Trophoblast cell (in vitro differentiated cells and primary cell): ENCODE measurements at regions not wholly inside any gene's neighbourhood (a gene's known extent, or its start where the extent isn't known, plus 50 kb on each side); places are given as distances from the start of the nearest gene placed in this dataset.

Source experiments
- DNase-seq, 2 donors: peaks; one replicate each; pipeline ENCODE4 v3.0.0-alpha.2; 2016
- H2AFZ ChIP-seq: 2 replicates; pipeline ENCODE4 v1.6.1; 2013; ENCODE audit warnings: low read length, moderate library complexity, mild to moderate bottlenecking; ENCODE audit not compliant: insufficient read depth, poor library complexity
- H2AK5ac ChIP-seq: 2 replicates; pipeline ENCODE4 v1.6.1; 2013; ENCODE audit warnings: mild to moderate bottlenecking, low read length
- H2BK120ac ChIP-seq: 2 replicates; pipeline ENCODE4 v1.6.1; 2013; ENCODE audit warnings: low read length, mild to moderate bottlenecking, moderate library complexity; ENCODE audit not compliant: insufficient read depth, poor library complexity
- H2BK12ac ChIP-seq: 2 replicates; pipeline ENCODE4 v1.6.1; 2013; ENCODE audit warnings: mild to moderate bottlenecking, low read length, moderate library complexity
- H2BK5ac ChIP-seq: 2 replicates; pipeline ENCODE4 v1.6.1; 2013; ENCODE audit warnings: low read length, low read depth, moderate library complexity, mild to moderate bottlenecking; ENCODE audit not compliant: poor library complexity
- H3K14ac ChIP-seq: 2 replicates; pipeline ENCODE4 v1.6.1; 2013; ENCODE audit warnings: mild to moderate bottlenecking, low read length
- H3K18ac ChIP-seq: 2 replicates; pipeline ENCODE4 v1.6.1; 2013; ENCODE audit warnings: mild to moderate bottlenecking, low read length
- H3K23ac ChIP-seq: 2 replicates; pipeline ENCODE4 v1.6.1; 2013; ENCODE audit warnings: low read length
- H3K27ac ChIP-seq: 2 replicates; pipeline ENCODE4 v1.5.1; 2013; ENCODE audit warnings: low read depth, mild to moderate bottlenecking, inconsistent platforms, low read length, moderate library complexity
- H3K27me3 ChIP-seq: 2 replicates; pipeline ENCODE4 v1.6.1; 2013; ENCODE audit warnings: inconsistent platforms, mild to moderate bottlenecking, low read length, moderate library complexity; ENCODE audit not compliant: insufficient read depth
- H3K36me3 ChIP-seq, 2 experiments: 1 replicate in 1 of 2; 2 replicates in 1 of 2; pipeline ENCODE4 v1.6.1; 2013; ENCODE audit warnings: low read length in 2 of 2, mild to moderate bottlenecking in 2 of 2, moderate library complexity in 1 of 2; ENCODE audit not compliant: insufficient read depth in 2 of 2, control insufficient read depth in 1 of 2
- H3K4ac ChIP-seq: 2 replicates; pipeline ENCODE4 v1.6.1; 2013; ENCODE audit warnings: low read depth, mild to moderate bottlenecking, low read length, moderate library complexity
- H3K4me1 ChIP-seq, 2 experiments: 1 replicate in 1 of 2; 2 replicates in 1 of 2; pipeline ENCODE4 v1.6.1; 2013; ENCODE audit warnings: low read length in 2 of 2, mild to moderate bottlenecking in 2 of 2, moderate library complexity in 1 of 2; ENCODE audit not compliant: insufficient read depth in 2 of 2, control insufficient read depth in 1 of 2
- H3K4me2 ChIP-seq: 2 replicates; pipeline ENCODE4 v1.6.1; 2013; ENCODE audit warnings: inconsistent platforms, mild to moderate bottlenecking, low read length, moderate library complexity
- H3K4me3 ChIP-seq: 2 replicates; pipeline ENCODE4 v1.5.1; 2013; ENCODE audit warnings: mild to moderate bottlenecking, low read depth, low read length, inconsistent platforms
- H3K79me1 ChIP-seq: one replicate; pipeline ENCODE4 v1.6.1; 2013; ENCODE audit warnings: low read length
- H3K79me2 ChIP-seq: 2 replicates; pipeline ENCODE4 v1.6.1; 2013; ENCODE audit warnings: low read length, mild to moderate bottlenecking; ENCODE audit not compliant: control insufficient read depth, insufficient read depth, poor library complexity
- H3K9ac ChIP-seq: 2 replicates; pipeline ENCODE4 v1.6.1; 2013; ENCODE audit warnings: mild to moderate bottlenecking, low read length
- H3K9me3 ChIP-seq: 2 replicates; pipeline ENCODE4 v1.6.1; 2013; ENCODE audit warnings: low read depth, mild to moderate bottlenecking, control low read depth, inconsistent platforms, low read length; ENCODE audit not compliant: insufficient read depth
- H4K12ac ChIP-seq: 2 replicates; pipeline ENCODE4 v1.6.1; 2013; ENCODE audit warnings: low read depth, mild to moderate bottlenecking, low read length, moderate library complexity
- H4K8ac ChIP-seq: 2 replicates; pipeline ENCODE4 v1.6.1; 2013; ENCODE audit warnings: low read depth, mild to moderate bottlenecking, low read length, moderate library complexity
- H4K91ac ChIP-seq: one replicate; pipeline ENCODE4 v1.6.1; 2013; ENCODE audit warnings: low read depth, mild to moderate bottlenecking, low read length, moderate library complexity
- WGBS: extraction: QIAGEN DNeasy Blood & Tissue Kit; methylation state at CpG from one replicate; pipeline ENCODE4 v1.1.7; 2013; ENCODE audit warnings: missing lambda C conversion rate; ENCODE audit not compliant: insufficient read length, insufficient coverage; ENCODE audit errors: extremely low coverage; 5-methylcytosine and 5-hydroxymethylcytosine counted together

DNA sequence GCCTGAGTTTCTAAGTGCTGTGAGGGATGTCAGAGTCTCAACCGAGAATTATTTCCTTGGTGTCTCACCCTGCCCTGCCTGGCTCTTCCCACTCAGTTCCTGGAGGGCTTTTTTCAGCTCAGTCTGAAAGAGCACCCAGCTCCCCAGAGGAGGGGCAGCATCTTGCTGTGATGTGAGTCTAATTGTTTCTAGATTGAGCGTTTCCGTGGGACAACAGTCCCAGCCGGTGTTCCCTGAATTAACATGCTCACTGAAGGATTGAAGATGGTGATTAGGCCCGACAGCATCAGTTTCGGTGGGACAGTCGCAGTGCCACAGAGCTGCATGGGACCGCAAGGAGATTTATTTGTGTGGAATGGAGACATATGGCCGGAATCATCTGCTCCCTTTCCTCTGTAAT is 587.6 kb downstream of the DHX35 start:
- no peak overlapping the region for H3K4me3 ChIP-seq
- H3K27ac ChIP-seq: no peak overlapping the region
- H4K12ac ChIP-seq: no peak overlapping the region
- no peak overlapping the region for H2BK120ac ChIP-seq
- peaks cover 2 to 9% of the 10 kb centered on the region in 2 experiments for H3K4me1 ChIP-seq
- no peak overlapping the region for H2BK12ac ChIP-seq
- no CpG with 5 or more reads among the region's 9 CpGs for WGBS
- H3K79me1 ChIP-seq: no peaks in the 10 kb centered on the region
- no peaks in the 10 kb centered on the region for H3K27me3 ChIP-seq
- no peak for DNase-seq
- no peak overlapping the region for H2AK5ac ChIP-seq
- no peak overlapping the region for H4K8ac ChIP-seq
- no peak overlapping the region for H3K9ac ChIP-seq
- no peak overlapping the region for H3K18ac ChIP-seq
- no peak overlapping the region for H3K4ac ChIP-seq
- no peak overlapping the region for H4K91ac ChIP-seq
- H3K79me2 ChIP-seq: no peaks in the 10 kb centered on the region
- H3K14ac ChIP-seq: no peak overlapping the region
- H2BK5ac ChIP-seq: no peak overlapping the region
- no peak overlapping the region for H3K4me2 ChIP-seq
- no peaks in the 10 kb centered on the region for H3K36me3 ChIP-seq
- H3K9me3 ChIP-seq: no peaks in the 10 kb centered on the region
- H3K23ac ChIP-seq: no peak overlapping the region
- H2AFZ ChIP-seq: no peak overlapping the region

DNA sequence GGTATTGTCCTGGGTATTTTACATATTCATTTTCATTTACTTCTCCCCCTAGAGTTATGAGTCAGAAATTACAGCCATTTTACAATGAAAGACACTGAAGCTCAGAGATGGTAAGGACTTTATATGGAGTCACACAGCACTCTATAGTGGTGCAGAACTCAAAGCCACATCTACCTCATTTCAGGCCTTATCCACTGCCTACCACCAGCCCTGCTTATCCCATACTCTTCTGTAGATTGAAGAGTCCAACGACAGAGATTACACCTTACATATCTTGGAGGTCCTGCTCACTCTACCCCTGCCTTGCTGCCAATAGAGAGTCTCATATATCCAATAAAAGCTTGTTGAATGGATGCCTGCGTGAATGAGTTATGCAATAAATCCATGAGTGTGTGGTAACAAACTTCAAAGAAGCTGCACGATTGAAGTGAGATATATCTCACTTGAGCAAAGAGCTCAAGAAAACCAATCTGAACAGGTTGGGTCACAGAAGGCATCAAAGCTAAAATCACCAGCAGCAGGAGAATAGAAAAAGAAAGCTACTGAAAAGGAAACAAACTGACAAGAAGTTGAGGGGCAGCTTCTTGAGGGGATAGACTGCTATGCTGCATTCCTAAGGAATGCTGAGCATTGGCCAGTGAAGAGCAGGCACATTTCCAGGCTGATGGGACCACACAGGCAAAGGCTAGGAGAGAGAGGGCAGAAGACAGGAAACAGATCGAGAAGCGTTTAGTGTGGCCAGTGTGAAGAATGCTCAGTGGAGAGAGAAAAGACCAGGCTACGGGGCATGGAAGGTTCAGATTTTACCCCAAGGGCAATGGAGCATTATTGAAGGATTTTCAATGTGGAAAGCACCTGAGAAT is 585.6 kb downstream of the DHX35 start:
- Histone ChIP-seq H4K8ac (no peak overlapping the region), H2AFZ (no peak overlapping the region), H3K9ac (no peak overlapping the region), H3K18ac (no peak overlapping the region), H3K9me3 (no peaks in the 10 kb centered on the region), H3K4ac (no peak overlapping the region), H2AK5ac (no peak overlapping the region), H3K79me1 (no peaks in the 10 kb centered on the region), H3K4me2 (no peak overlapping the region), H2BK120ac (no peak overlapping the region), H3K27me3 (no peaks in the 10 kb centered on the region), H4K12ac (no peak overlapping the region), H3K23ac (no peak overlapping the region), H3K36me3 (no peaks in the 10 kb centered on the region), H3K4me3 (no peak overlapping the region), H3K79me2 (no peaks in the 10 kb centered on the region), H3K27ac (no peak overlapping the region), H3K14ac (no peak overlapping the region), H2BK5ac (no peak overlapping the region), H4K91ac (no peak overlapping the region), H3K4me1 (peaks cover 2 to 11% of the 10 kb centered on the region in 2 experiments), H2BK12ac (no peak overlapping the region)
- no peak for DNase-seq
- no CpG with 5 or more reads among the region's 6 CpGs for WGBS

DNA sequence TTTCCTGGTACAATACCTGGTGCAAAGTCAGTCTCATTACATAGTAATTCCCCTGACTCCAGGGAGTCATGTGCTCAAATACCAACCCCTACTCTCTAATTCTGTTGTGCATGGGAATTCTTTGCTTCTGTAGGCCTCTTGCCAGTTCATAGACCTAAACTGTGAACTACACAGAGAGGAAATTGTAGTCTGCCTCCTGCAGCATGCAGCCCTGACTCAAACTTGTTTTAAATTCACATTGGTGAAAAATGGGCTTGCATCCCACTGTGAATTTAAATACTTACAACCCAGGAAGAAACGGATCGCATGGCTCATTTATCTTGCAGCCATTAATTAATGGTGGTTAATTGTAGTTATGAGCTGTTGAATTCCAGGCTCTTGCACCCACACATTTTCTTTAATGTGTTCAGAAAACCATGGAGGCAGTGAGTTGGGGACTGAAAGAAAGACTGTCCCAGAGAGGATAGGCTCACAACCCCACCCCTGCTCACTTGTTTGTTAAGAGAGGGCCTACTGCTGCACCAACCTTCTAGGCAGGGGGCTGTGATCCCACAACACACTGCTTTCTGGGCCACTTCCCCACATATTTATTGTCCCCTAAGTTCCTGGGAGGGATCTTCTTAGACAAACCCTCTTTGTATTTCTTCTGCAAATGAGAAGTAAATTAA is 579.1 kb downstream of the DHX35 start:
- Histone ChIP-seq H4K8ac (no peak overlapping the region), H3K4me1 (peaks cover 0 to 2% of the 10 kb centered on the region in 2 experiments)

DNA sequence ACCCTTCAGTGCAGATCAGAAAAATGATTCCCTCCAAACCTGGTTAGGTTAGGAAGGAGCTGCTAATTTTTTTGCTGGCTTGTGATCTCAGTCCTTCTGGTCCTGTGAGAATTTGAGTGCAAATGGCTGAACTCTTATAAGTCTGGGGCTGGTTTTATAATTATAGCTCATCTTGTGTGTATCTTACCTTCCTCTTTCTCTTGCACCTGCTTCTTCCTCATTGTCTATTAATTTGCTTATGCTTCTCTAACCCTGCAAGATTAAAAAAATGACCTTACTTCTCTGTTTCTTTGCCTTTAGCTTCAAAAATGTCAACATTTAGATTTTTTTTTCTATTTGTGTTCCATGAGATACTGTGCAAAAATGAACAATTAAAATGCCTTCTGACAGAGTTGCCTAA is 576.2 kb downstream of the DHX35 start:
- H2AK5ac ChIP-seq: no peak overlapping the region
- H3K18ac ChIP-seq: no peak overlapping the region
- H3K36me3 ChIP-seq: no peaks in the 10 kb centered on the region
- H3K79me1 ChIP-seq: no peaks in the 10 kb centered on the region
- no peaks in the 10 kb centered on the region for H3K9me3 ChIP-seq
- no peak overlapping the region for H4K8ac ChIP-seq
- H3K79me2 ChIP-seq: no peaks in the 10 kb centered on the region
- no peak overlapping the region for H2BK12ac ChIP-seq
- peaks cover 0 to 2% of the 10 kb centered on the region in 2 experiments for H3K4me1 ChIP-seq
- H2BK5ac ChIP-seq: no peak overlapping the region
- H3K23ac ChIP-seq: no peak overlapping the region
- no peak overlapping the region for H4K91ac ChIP-seq
- H3K27me3 ChIP-seq: no peaks in the 10 kb centered on the region
- no peak overlapping the region for H3K14ac ChIP-seq
- H3K9ac ChIP-seq: no peak overlapping the region
- H2AFZ ChIP-seq: no peak overlapping the region
- H3K27ac ChIP-seq: no peak overlapping the region
- no peak overlapping the region for H4K12ac ChIP-seq
- DNase-seq: no peak
- no peak overlapping the region for H3K4ac ChIP-seq
- H2BK120ac ChIP-seq: no peak overlapping the region
- no peak overlapping the region for H3K4me3 ChIP-seq
- H3K4me2 ChIP-seq: no peak overlapping the region

More for the DNA sequence above, 579.1 kb downstream of the DHX35 start:
- Histone ChIP-seq H3K79me2 (no peaks in the 10 kb centered on the region), H3K14ac (no peak overlapping the region), H2AK5ac (no peak overlapping the region), H3K4ac (no peak overlapping the region), H2BK12ac (no peak overlapping the region), H3K36me3 (no peaks in the 10 kb centered on the region), H3K79me1 (no peaks in the 10 kb centered on the region), H3K9ac (no peak overlapping the region), H3K9me3 (no peaks in the 10 kb centered on the region), H2BK120ac (no peak overlapping the region), H2AFZ (no peak overlapping the region), H2BK5ac (no peak overlapping the region), H3K4me3 (no peak overlapping the region), H4K12ac (no peak overlapping the region), H3K27me3 (no peaks in the 10 kb centered on the region), H3K23ac (no peak overlapping the region), H3K4me2 (no peak overlapping the region), H3K27ac (no peak overlapping the region), H3K18ac (no peak overlapping the region), H4K91ac (no peak overlapping the region)
- no peak for DNase-seq
- WGBS: no CpG with 5 or more reads among the region's 2 CpGs
